ENCODE measurements at regions not wholly inside any gene's neighbourhood (a gene's known extent, or its start where the extent isn't known, plus 50 kb on each side); places are given as distances from the start of the nearest gene placed in this dataset.

DNA sequence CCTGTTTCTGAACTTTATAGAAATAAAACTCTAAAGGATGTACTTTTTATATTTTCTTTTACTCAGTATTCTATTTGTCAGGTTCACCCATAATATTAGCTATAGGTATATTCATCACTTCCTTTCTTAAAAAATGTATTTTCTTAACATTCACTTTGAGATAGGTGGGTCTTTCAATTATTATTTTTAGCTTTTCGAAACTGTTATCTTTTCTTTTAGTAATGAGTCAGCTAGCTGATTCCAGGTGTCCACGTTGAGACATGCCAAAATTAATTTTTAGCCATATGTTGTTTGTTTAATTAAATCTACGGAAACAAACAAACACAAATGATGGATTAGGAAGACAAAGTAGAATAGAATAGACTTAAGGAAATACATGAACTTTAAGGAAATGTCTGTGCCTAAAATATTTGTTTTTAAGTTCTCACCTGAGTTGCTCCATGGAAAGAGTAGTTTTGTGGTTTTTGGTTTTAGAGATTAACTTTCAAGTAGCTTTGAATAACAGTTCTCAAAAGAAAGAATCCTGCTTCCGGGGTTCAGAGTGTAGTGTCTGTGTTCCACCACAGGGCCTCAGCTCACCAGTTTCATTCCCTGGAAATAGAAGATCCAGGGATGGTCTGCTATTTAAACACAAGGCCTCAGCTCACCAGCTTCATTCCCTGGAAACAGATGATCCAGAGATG lies 435.0 kb downstream of the HAO1 start:
- no peak for TF ChIP-seq EZH2 (IDR thresholded peaks at IDR 0.05; ENCODE audit: low read length)
- TF ChIP-seq, protein P1, sequence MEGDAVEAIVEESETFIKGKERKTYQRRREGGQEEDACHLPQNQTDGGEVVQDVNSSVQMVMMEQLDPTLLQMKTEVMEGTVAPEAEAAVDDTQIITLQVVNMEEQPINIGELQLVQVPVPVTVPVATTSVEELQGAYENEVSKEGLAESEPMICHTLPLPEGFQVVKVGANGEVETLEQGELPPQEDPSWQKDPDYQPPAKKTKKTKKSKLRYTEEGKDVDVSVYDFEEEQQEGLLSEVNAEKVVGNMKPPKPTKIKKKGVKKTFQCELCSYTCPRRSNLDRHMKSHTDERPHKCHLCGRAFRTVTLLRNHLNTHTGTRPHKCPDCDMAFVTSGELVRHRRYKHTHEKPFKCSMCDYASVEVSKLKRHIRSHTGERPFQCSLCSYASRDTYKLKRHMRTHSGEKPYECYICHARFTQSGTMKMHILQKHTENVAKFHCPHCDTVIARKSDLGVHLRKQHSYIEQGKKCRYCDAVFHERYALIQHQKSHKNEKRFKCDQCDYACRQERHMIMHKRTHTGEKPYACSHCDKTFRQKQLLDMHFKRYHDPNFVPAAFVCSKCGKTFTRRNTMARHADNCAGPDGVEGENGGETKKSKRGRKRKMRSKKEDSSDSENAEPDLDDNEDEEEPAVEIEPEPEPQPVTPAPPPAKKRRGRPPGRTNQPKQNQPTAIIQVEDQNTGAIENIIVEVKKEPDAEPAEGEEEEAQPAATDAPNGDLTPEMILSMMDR (optimal IDR thresholded peaks at IDR 0.05 in 1 of 3, IDR thresholded peaks at IDR 0.05 in 1 of 3, conservative IDR thresholded peaks at IDR 0.05 in 1 of 3; ENCODE audit: extremely low read depth in 1 of 3, insufficient read depth in 2 of 3, low read length in 3 of 3): no peak
- no peaks in the 10 kb centered on the region for H3K36me3 ChIP-seq (ENCODE audit: control insufficient read depth in 2 of 2, extremely low read depth in 1 of 2, insufficient read depth in 2 of 2, low read length in 2 of 2)
- H3K27ac ChIP-seq (ENCODE audit: control insufficient read depth, insufficient read depth, low read length): no peak overlapping the region
- DNase-seq (ENCODE audit: low read depth, low spot score): no peak
- dilution Hi-C loops (cut with MboI; ENCODE audit: extremely low pct_ligation_motif_present, low sequenced_read_pairs): no loop called here
- H3K9me1 ChIP-seq (ENCODE audit: control insufficient read depth, extremely low read depth, insufficient read depth, low read length): no peaks in the 10 kb centered on the region
- H3K4me1 ChIP-seq (ENCODE audit: control insufficient read depth, extremely low read depth, insufficient read depth, low read length): no peaks in the 10 kb centered on the region
- no peak overlapping the region for H3K4me2 ChIP-seq (ENCODE audit: control insufficient read depth, extremely low read depth, insufficient read depth, low read depth, low read length)
- H4K20me1 ChIP-seq (ENCODE audit: control insufficient read depth, extremely low read depth, insufficient read depth, low read length): no peaks in the 10 kb centered on the region
- no peak overlapping the region for H3K4me3 ChIP-seq (ENCODE audit: control insufficient read depth in 2 of 3, extremely low read depth in 1 of 3, insufficient read depth in 2 of 3, low read depth in 1 of 3, low read length in 3 of 3)
- H3K9ac ChIP-seq (ENCODE audit: control insufficient read depth, extremely low read depth, insufficient read depth, low read length): no peak overlapping the region
- FAIRE-seq: peak; percentile 71
- H3K79me2 ChIP-seq (ENCODE audit: control insufficient read depth, insufficient read depth, low read length): no peaks in the 10 kb centered on the region
- H2AFZ ChIP-seq (ENCODE audit: control insufficient read depth, low read length): peak overlapping the region; percentile 29
- no peaks in the 10 kb centered on the region for H3K9me3 ChIP-seq (ENCODE audit: control insufficient read depth, low read depth, low read length)
- H3K27me3 ChIP-seq (ENCODE audit: control insufficient read depth, extremely low read depth, insufficient read depth, low read length): no peaks in the 10 kb centered on the region

DNA sequence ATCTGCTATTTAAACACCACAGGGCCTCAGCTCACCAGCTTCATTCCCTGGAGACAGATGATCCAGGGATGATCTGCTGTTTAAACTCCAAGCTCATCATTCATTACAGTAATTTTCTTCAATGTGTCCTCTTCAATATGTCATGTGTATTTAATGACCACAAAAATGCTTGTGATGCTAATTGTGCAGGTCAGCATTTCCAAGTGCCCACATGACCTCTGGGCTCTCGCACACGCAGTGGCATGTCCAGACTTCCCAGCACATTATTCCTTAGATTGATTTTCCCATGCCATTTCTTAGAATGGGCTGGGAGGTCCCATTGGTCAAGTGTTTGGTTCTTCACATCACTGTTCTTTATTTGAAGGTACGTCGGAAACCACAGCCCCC lies 434.4 kb downstream of the HAO1 start:
- no peak for DNase-seq (ENCODE audit: low read depth, low spot score)
- no peak for FAIRE-seq
- no peaks in the 10 kb centered on the region for H3K9me1 ChIP-seq (ENCODE audit: control insufficient read depth, extremely low read depth, insufficient read depth, low read length)
- no peaks in the 10 kb centered on the region for H3K9me3 ChIP-seq (ENCODE audit: control insufficient read depth, low read depth, low read length)
- dilution Hi-C loops (cut with MboI; ENCODE audit: extremely low pct_ligation_motif_present, low sequenced_read_pairs): no loop called here
- no peaks in the 10 kb centered on the region for H4K20me1 ChIP-seq (ENCODE audit: control insufficient read depth, extremely low read depth, insufficient read depth, low read length)
- H3K9ac ChIP-seq (ENCODE audit: control insufficient read depth, extremely low read depth, insufficient read depth, low read length): no peak overlapping the region
- no peaks in the 10 kb centered on the region for H3K79me2 ChIP-seq (ENCODE audit: control insufficient read depth, insufficient read depth, low read length)
- no peak overlapping the region for H3K4me3 ChIP-seq (ENCODE audit: control insufficient read depth in 2 of 3, extremely low read depth in 1 of 3, insufficient read depth in 2 of 3, low read depth in 1 of 3, low read length in 3 of 3)
- no peak for TF ChIP-seq EZH2 (IDR thresholded peaks at IDR 0.05; ENCODE audit: low read length)
- TF ChIP-seq, protein P1 (optimal IDR thresholded peaks at IDR 0.05 in 1 of 3, IDR thresholded peaks at IDR 0.05 in 1 of 3, conservative IDR thresholded peaks at IDR 0.05 in 1 of 3; ENCODE audit: extremely low read depth in 1 of 3, insufficient read depth in 2 of 3, low read length in 3 of 3): no peak
- H3K36me3 ChIP-seq (ENCODE audit: control insufficient read depth in 2 of 2, extremely low read depth in 1 of 2, insufficient read depth in 2 of 2, low read length in 2 of 2): no peaks in the 10 kb centered on the region
- H3K27ac ChIP-seq (ENCODE audit: control insufficient read depth, insufficient read depth, low read length): no peak overlapping the region
- H2AFZ ChIP-seq (ENCODE audit: control insufficient read depth, low read length): peak overlapping the region; percentile 29
- H3K4me2 ChIP-seq (ENCODE audit: control insufficient read depth, extremely low read depth, insufficient read depth, low read depth, low read length): no peak overlapping the region
- H3K27me3 ChIP-seq (ENCODE audit: control insufficient read depth, extremely low read depth, insufficient read depth, low read length): no peaks in the 10 kb centered on the region
- no peaks in the 10 kb centered on the region for H3K4me1 ChIP-seq (ENCODE audit: control insufficient read depth, extremely low read depth, insufficient read depth, low read length)

Data from keratinocyte (primary cell).